Natural killer cell treated with Interleukin-12 subunit alpha and Interleukin-12 subunit beta and Interleukin-15 and Interleukin-18, amount 100 ng/mL, for 72 hours (primary cell): ENCODE measurements at regions not wholly inside any gene's neighbourhood (a gene's known extent, or its start where the extent isn't known, plus 50 kb on each side); places are given as distances from the start of the nearest gene placed in this dataset.
A peak's percentile ranks its signal among the peaks of the same experiment; 100 is the strongest.

ENCODE experiments used
- ATAC-seq, 2 donors: fragments of 150-1000 bp; cut with Tn5 transposase in 1 of 2; sonication (Bioruptor Pico), chemical (Tn5 transposase) in 1 of 2; 2 replicates each; pipeline ENCODE4 v1.10.0; 2021
- DNase-seq: peaks from one replicate; pipeline ENCODE4 v3.0.0; 2022; ENCODE audit warnings: low spot score
- H3K27ac Mint-ChIP-seq, 2 donors: 1 replicate in 1 of 2; 2 replicates in 1 of 2; pipeline ENCODE4 v1.8.0; 2022; ENCODE audit warnings: mixed read lengths in 2 of 2, mild to moderate bottlenecking in 1 of 2, moderate library complexity in 1 of 2
- H3K27me3 Mint-ChIP-seq, 2 donors: 1 replicate in 1 of 2; 2 replicates in 1 of 2; pipeline ENCODE4 v1.8.0; 2022; ENCODE audit warnings: mixed read lengths in 2 of 2
- H3K36me3 Mint-ChIP-seq: one replicate; pipeline ENCODE4 v1.8.0; 2022; ENCODE audit warnings: mixed read lengths
- H3K4me1 Mint-ChIP-seq, 2 donors: 1 replicate in 1 of 2; 2 replicates in 1 of 2; pipeline ENCODE4 v1.8.0; 2022; ENCODE audit warnings: low read depth in 2 of 2, mixed read lengths in 2 of 2, mild to moderate bottlenecking in 1 of 2
- H3K4me3 Mint-ChIP-seq: one replicate; pipeline ENCODE4 v1.8.0; 2022; ENCODE audit warnings: mixed read lengths
- H3K9me3 Mint-ChIP-seq: 2 replicates; pipeline ENCODE4 v1.8.0; 2022; ENCODE audit warnings: mixed read lengths

DNA sequence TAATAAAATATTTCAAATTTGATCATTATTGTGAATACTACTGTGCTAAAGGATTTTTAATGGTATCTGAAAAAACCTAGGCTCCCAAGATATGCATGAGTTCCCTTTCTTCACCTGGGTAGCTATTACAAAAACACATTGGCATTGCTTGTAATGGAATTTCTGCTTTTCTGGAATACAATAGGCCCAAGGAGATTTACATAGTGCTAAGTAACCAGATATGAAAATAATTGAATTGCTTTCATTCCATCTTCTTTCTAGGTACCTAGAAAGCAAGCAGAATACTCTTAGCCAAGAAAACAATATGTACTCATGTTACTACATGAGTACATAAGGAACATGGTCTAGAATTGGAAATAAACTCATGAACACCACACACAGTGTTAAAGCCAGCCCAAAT, 291.9 kb downstream of the KCNC2 start:
- DNase-seq = no peak
- H3K4me1 Mint-ChIP-seq = no peaks in the 10 kb centered on the region
- H3K27ac Mint-ChIP-seq = no peak overlapping the region
- H3K9me3 Mint-ChIP-seq = peaks cover 8% of the 10 kb centered on the region
- no peak for ATAC-seq
- H3K36me3 Mint-ChIP-seq = peaks cover 6% of the 10 kb centered on the region
- H3K27me3 Mint-ChIP-seq = no peaks in the 10 kb centered on the region
- no peak overlapping the region for H3K4me3 Mint-ChIP-seq

- Mint-ChIP-seq H3K36me3 (peaks cover 6% of the 10 kb centered on the region), H3K4me3 (no peak overlapping the region), H3K27ac (no peak overlapping the region), H3K4me1 (no peaks in the 10 kb centered on the region), H3K9me3 (peaks cover 10% of the 10 kb centered on the region), H3K27me3 (no peaks in the 10 kb centered on the region)
- ATAC-seq = no peak
- no peak for DNase-seq
Observed at GRCh38 chr12:74918291-74918690, 291.3 kb downstream of the KCNC2 start.

- Mint-ChIP-seq H3K9me3 (peaks cover 14% of the 10 kb centered on the region), H3K36me3 (peaks cover 12% of the 10 kb centered on the region)
- DNase-seq = no peak
Observed at GRCh38 chr12:74922117-74922516, 287.5 kb downstream of the KCNC2 start.

GRCh38 chr12:74922642-74923041, 287.0 kb downstream of the KCNC2 start:
- Mint-ChIP-seq H3K4me1 (no peaks in the 10 kb centered on the region), H3K4me3 (no peak overlapping the region), H3K9me3 (peaks cover 16% of the 10 kb centered on the region), H3K36me3 (peaks cover 12% of the 10 kb centered on the region), H3K27me3 (no peaks in the 10 kb centered on the region), H3K27ac (no peak overlapping the region)
- ATAC-seq = no peak
- DNase-seq = no peak

More at GRCh38 chr12:74922117-74922516, 287.5 kb downstream of the KCNC2 start:
- Mint-ChIP-seq H3K4me3 (no peak overlapping the region), H3K27me3 (no peaks in the 10 kb centered on the region), H3K4me1 (no peaks in the 10 kb centered on the region), H3K27ac (no peak overlapping the region)
- peak; percentile 15 to 20 for ATAC-seq

- Mint-ChIP-seq H3K36me3 (no peaks in the 10 kb centered on the region), H3K9me3 (peaks cover 4% of the 10 kb centered on the region), H3K27ac (no peak overlapping the region), H3K4me3 (no peak overlapping the region), H3K4me1 (peaks cover 0 to 10% of the 10 kb centered on the region in 2 donors), H3K27me3 (no peaks in the 10 kb centered on the region)
- DNase-seq = no peak
- ATAC-seq = no peak
Observed at GRCh38 chr12:74941670-74942069, 268.0 kb downstream of the KCNC2 start.

- Mint-ChIP-seq H3K4me1 (peaks cover 0 to 10% of the 10 kb centered on the region in 2 donors), H3K4me3 (no peak overlapping the region), H3K27me3 (no peaks in the 10 kb centered on the region), H3K9me3 (peaks cover 7% of the 10 kb centered on the region), H3K27ac (no peak overlapping the region), H3K36me3 (no peaks in the 10 kb centered on the region)
- ATAC-seq (no peak), DNase-seq (no peak)
Observed at GRCh38 chr12:74945771-74946198, 263.9 kb downstream of the KCNC2 start.

DNA sequence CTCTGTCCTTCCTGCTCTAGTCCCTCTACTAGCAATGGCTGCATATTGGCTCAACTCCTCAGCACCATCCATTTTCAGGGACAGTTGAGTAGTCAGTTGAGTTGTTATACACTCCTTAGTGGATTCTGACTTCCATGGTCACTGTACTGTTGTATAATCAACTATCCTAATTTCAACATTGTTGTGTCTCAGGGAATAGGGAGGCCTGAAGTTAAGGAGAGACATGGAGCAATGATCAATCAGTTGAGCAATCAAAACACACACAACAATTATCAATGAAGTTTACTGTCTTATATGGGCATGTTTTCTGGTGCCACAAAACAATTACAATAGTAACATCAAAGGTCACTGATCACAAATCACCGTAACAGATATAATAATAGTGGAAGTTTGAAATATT, 255.9 kb downstream of the KCNC2 start:
- Mint-ChIP-seq H3K27me3 (no peaks in the 10 kb centered on the region), H3K4me1 (no peaks in the 10 kb centered on the region), H3K36me3 (no peaks in the 10 kb centered on the region), H3K27ac (no peak overlapping the region), H3K9me3 (peaks cover 13% of the 10 kb centered on the region), H3K4me3 (no peak overlapping the region)
- ATAC-seq (no peak), DNase-seq (no peak)

GRCh38 chr12:74957231-74957630, 252.4 kb downstream of the KCNC2 start:
- Mint-ChIP-seq H3K36me3 (no peaks in the 10 kb centered on the region), H3K4me1 (no peaks in the 10 kb centered on the region), H3K4me3 (no peak overlapping the region), H3K9me3 (peaks cover 6% of the 10 kb centered on the region), H3K27ac (no peak overlapping the region), H3K27me3 (no peaks in the 10 kb centered on the region)
- DNase-seq = no peak
- no peak for ATAC-seq

GRCh38 chr12:74957634-74958033, 252.0 kb downstream of the KCNC2 start:
- DNase-seq = no peak
- Mint-ChIP-seq H3K9me3 (peaks cover 6% of the 10 kb centered on the region), H3K36me3 (no peaks in the 10 kb centered on the region), H3K27me3 (no peaks in the 10 kb centered on the region), H3K4me1 (no peaks in the 10 kb centered on the region), H3K27ac (no peak overlapping the region), H3K4me3 (no peak overlapping the region)
- no peak for ATAC-seq

DNA sequence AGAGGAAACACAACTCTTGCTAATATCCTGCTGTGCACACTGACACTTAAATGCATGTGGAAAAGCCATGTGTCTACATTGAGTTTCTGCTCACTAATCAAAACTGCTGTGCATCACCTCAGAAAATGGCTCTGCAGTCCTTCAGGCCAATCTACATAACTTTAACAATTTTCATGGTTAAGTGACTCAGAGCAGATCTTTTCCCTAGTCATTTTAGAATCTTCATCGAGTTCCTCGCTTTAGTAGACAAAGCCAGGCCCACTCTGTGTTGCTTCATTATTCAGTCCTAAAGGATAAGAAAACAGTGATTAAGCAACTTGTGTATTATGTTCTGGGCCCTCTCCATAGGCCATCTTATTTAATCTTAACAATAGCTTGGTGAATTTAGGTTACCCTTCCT, 250.0 kb downstream of the KCNC2 start:
- ATAC-seq (no peak), DNase-seq (no peak)
- H3K4me3 Mint-ChIP-seq = no peak overlapping the region
- no peaks in the 10 kb centered on the region for H3K4me1 Mint-ChIP-seq
- H3K27ac Mint-ChIP-seq = no peak overlapping the region
- no peaks in the 10 kb centered on the region for H3K36me3 Mint-ChIP-seq
- H3K9me3 Mint-ChIP-seq = peaks cover 3% of the 10 kb centered on the region
- no peaks in the 10 kb centered on the region for H3K27me3 Mint-ChIP-seq

DNA sequence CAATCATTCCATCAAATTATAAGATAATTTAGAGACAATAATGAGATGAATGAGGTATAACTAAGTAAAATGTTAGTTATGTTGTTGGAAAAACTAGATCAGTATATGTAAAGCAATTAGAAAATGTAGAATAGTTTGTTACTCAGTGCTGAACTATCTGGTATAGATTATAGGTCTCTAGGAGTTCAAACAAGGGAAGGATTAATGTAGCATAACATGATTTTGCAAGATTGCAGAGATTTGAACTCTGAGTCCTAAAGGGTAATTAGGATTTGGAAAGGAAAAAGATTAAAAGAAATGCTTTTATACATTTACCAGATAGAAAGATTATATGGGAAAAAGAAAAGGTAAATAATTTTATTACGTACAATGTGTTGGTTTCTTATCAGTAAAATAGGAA, 246.3 kb downstream of the KCNC2 start:
- Mint-ChIP-seq H3K9me3 (peaks cover 6% of the 10 kb centered on the region), H3K27me3 (no peaks in the 10 kb centered on the region), H3K36me3 (no peaks in the 10 kb centered on the region), H3K27ac (no peak overlapping the region), H3K4me1 (no peaks in the 10 kb centered on the region), H3K4me3 (no peak overlapping the region)
- no peak for DNase-seq
- no peak for ATAC-seq

- DNase-seq (no peak), ATAC-seq (no peak)
- Mint-ChIP-seq H3K27me3 (no peaks in the 10 kb centered on the region), H3K36me3 (no peaks in the 10 kb centered on the region), H3K4me3 (no peak overlapping the region), H3K4me1 (no peaks in the 10 kb centered on the region), H3K27ac (no peak overlapping the region), H3K9me3 (peaks cover 6% of the 10 kb centered on the region)
Observed at GRCh38 chr12:74963867-74964331, 245.7 kb downstream of the KCNC2 start.

GRCh38 chr12:74964390-74964789, 245.2 kb downstream of the KCNC2 start:
- H3K36me3 Mint-ChIP-seq = no peaks in the 10 kb centered on the region
- peaks cover 6% of the 10 kb centered on the region for H3K9me3 Mint-ChIP-seq
- H3K27me3 Mint-ChIP-seq = no peaks in the 10 kb centered on the region
- H3K4me1 Mint-ChIP-seq = no peaks in the 10 kb centered on the region
- H3K27ac Mint-ChIP-seq = no peak overlapping the region
- DNase-seq (no peak), ATAC-seq (no peak)
- no peak overlapping the region for H3K4me3 Mint-ChIP-seq

GRCh38 chr12:74971201-74971600, 238.4 kb downstream of the KCNC2 start:
- no peak for DNase-seq
- Mint-ChIP-seq H3K27ac (no peak overlapping the region), H3K4me1 (no peaks in the 10 kb centered on the region), H3K4me3 (no peak overlapping the region), H3K9me3 (peaks cover 9% of the 10 kb centered on the region), H3K27me3 (no peaks in the 10 kb centered on the region), H3K36me3 (no peaks in the 10 kb centered on the region)
- no peak for ATAC-seq

- ATAC-seq = no peak
- H3K27ac Mint-ChIP-seq = no peak overlapping the region
- no peak overlapping the region for H3K4me3 Mint-ChIP-seq
- H3K9me3 Mint-ChIP-seq = peaks cover 4% of the 10 kb centered on the region
- H3K27me3 Mint-ChIP-seq = no peaks in the 10 kb centered on the region
- H3K36me3 Mint-ChIP-seq = no peaks in the 10 kb centered on the region
- no peaks in the 10 kb centered on the region for H3K4me1 Mint-ChIP-seq
- DNase-seq = no peak
Observed at GRCh38 chr12:74977832-74978481, 231.7 kb downstream of the KCNC2 start.
